HG02938 (cell line): ENCODE measurements at regions not wholly inside any gene's neighbourhood (a gene's known extent, or its start where the extent isn't known, plus 50 kb on each side); places are given as distances from the start of the nearest gene placed in this dataset.

ENCODE experiments used
- ATAC-seq: cut with Tn5 transposase; IDR thresholded peaks from one replicate; pipeline ENCODE4 v1.9.1; 2021; ENCODE audit warnings: mild to moderate bottlenecking, moderate library complexity; ENCODE audit not compliant: unreplicated experiment

- no peak for ATAC-seq
Measured at GRCh38 chr2:163541943-163542342, 193.9 kb downstream of the FIGN start.

- ATAC-seq: no peak
Measured at GRCh38 chr2:163541495-163541894, 194.3 kb downstream of the FIGN start.

- ATAC-seq: peak; percentile 76
Measured at GRCh38 chr2:163528640-163529217, 207.1 kb downstream of the FIGN start.

- no peak for ATAC-seq
Measured at GRCh38 chr2:163527381-163527780, 208.4 kb downstream of the FIGN start.

- no peak for ATAC-seq
Measured at GRCh38 chr2:163518762-163519161, 217.0 kb downstream of the FIGN start.

GRCh38 chr2:163515836-163516235 is 220.0 kb downstream of the FIGN start:
- ATAC-seq: no peak

GRCh38 chr2:163505281-163505680 is 230.5 kb downstream of the FIGN start:
- ATAC-seq: no peak

GRCh38 chr2:163493359-163494298 is 242.2 kb downstream of the FIGN start:
- ATAC-seq: no peak

- no peak for ATAC-seq
Measured at GRCh38 chr2:163491850-163492249, 244.0 kb downstream of the FIGN start.

- no peak for ATAC-seq
Measured at GRCh38 chr2:163490281-163490680, 245.5 kb downstream of the FIGN start.

GRCh38 chr2:163481515-163481914 is 254.3 kb downstream of the FIGN start:
- ATAC-seq: no peak

- ATAC-seq: no peak
Measured at GRCh38 chr2:163479599-163479998, 256.2 kb downstream of the FIGN start.

GRCh38 chr2:163475815-163476214 is 260.0 kb downstream of the FIGN start:
- no peak for ATAC-seq

- no peak for ATAC-seq
Measured at GRCh38 chr2:163474889-163475288, 260.9 kb downstream of the FIGN start.

GRCh38 chr2:163474319-163474744 is 261.5 kb downstream of the FIGN start:
- no peak for ATAC-seq

- no peak for ATAC-seq
Measured at GRCh38 chr2:163471947-163472346, 263.9 kb downstream of the FIGN start.

GRCh38 chr2:163469561-163469962 is 266.2 kb downstream of the FIGN start:
- ATAC-seq: no peak

GRCh38 chr2:163467251-163467630 is 268.6 kb downstream of the FIGN start:
- ATAC-seq: no peak

GRCh38 chr2:163466331-163467250 is 269.2 kb downstream of the FIGN start:
- no peak for ATAC-seq

GRCh38 chr2:163465440-163465839 is 270.4 kb downstream of the FIGN start:
- no peak for ATAC-seq

GRCh38 chr2:163463411-163463810 is 272.4 kb downstream of the FIGN start:
- no peak for ATAC-seq
